ENCODE measurements at regions not wholly inside any gene's neighbourhood (a gene's known extent, or its start where the extent isn't known, plus 50 kb on each side); places are given as distances from the start of the nearest gene placed in this dataset.

- Histone ChIP-seq H3K27ac (no peak overlapping the region), H3K4me1 (no peaks in the 10 kb centered on the region), H3K27me3 (ENCODE audit: insufficient read depth in 3 of 3, low read length in 2 of 3) (no peaks in the 10 kb centered on the region), H3K4me3 (no peak overlapping the region), H3K36me3 (ENCODE audit: insufficient read depth in 1 of 2, low read depth in 1 of 2) (no peaks in the 10 kb centered on the region), H3K9me3 (no peaks in the 10 kb centered on the region)
- ATAC-seq (no peak), DNase-seq (no peak)
- intact Hi-C loops (cut with DNase I) = no loop called here
- 86 to 92% (median 86%) methylated on average over 8 of the region's 8 CpGs for WGBS, 3 donors
- TF ChIP-seq CTCF (IDR thresholded peaks at IDR 0.05) = no peak
Observed at GRCh38 chr6:128573036-128573435, 52.6 kb upstream of the PTPRK start.

GRCh38 chr6:128572294-128572693 is 51.9 kb upstream of the PTPRK start:
- no peak for TF ChIP-seq CTCF (IDR thresholded peaks at IDR 0.05)

GRCh38 chr6:128570680-128571063 is 50.3 kb upstream of the PTPRK start:
- Histone ChIP-seq H3K36me3 (ENCODE audit: insufficient read depth in 1 of 2, low read depth in 1 of 2) (no peaks in the 10 kb centered on the region), H3K4me3 (no peak overlapping the region), H3K9me3 (no peaks in the 10 kb centered on the region), H3K4me1 (no peaks in the 10 kb centered on the region), H3K27ac (no peak overlapping the region), H3K27me3 (ENCODE audit: insufficient read depth in 3 of 3, low read length in 2 of 3) (no peaks in the 10 kb centered on the region)
- intact Hi-C loops (cut with DNase I) = no loop called here
- no peak for DNase-seq
- TF ChIP-seq CTCF (IDR thresholded peaks at IDR 0.05) = no peak
- no peak for ATAC-seq
- WGBS, 3 donors = 76 to 84% (median 78%) methylated on average over 3 of the region's 3 CpGs

More at GRCh38 chr6:128572294-128572693, 51.9 kb upstream of the PTPRK start:
- no peaks in the 10 kb centered on the region for H3K9me3 ChIP-seq
- H3K27ac ChIP-seq = no peak overlapping the region
- no peak overlapping the region for H3K4me3 ChIP-seq
- intact Hi-C loops (cut with DNase I) = no loop called here
- 59 to 92% (median 65%) methylated on average over 1 of the region's 1 CpG for WGBS, 3 donors
- H3K36me3 ChIP-seq (ENCODE audit: insufficient read depth in 1 of 2, low read depth in 1 of 2) = no peaks in the 10 kb centered on the region
- H3K27me3 ChIP-seq (ENCODE audit: insufficient read depth in 3 of 3, low read length in 2 of 3) = no peaks in the 10 kb centered on the region
- DNase-seq = no peak
- no peak for ATAC-seq
- no peaks in the 10 kb centered on the region for H3K4me1 ChIP-seq

GRCh38 chr6:128569732-128570679 is 49.6 kb upstream of the PTPRK start:
- no peaks in the 10 kb centered on the region for H3K27me3 ChIP-seq (ENCODE audit: insufficient read depth in 3 of 3, low read length in 2 of 3)
- intact Hi-C loops (cut with DNase I) = no loop called here
- no peaks in the 10 kb centered on the region for H3K4me1 ChIP-seq
- WGBS, 3 donors = 13 to 18% (median 18%) methylated on average over 5 of the region's 5 CpGs
- H3K27ac ChIP-seq = no peak overlapping the region
- ATAC-seq (no peak), DNase-seq (no peak)
- no peaks in the 10 kb centered on the region for H3K9me3 ChIP-seq
- H3K4me3 ChIP-seq = no peak overlapping the region
- no peaks in the 10 kb centered on the region for H3K36me3 ChIP-seq (ENCODE audit: insufficient read depth in 1 of 2, low read depth in 1 of 2)
- TF ChIP-seq CTCF (IDR thresholded peaks at IDR 0.05) = no peak
